KMS-11 (cell line): ENCODE measurements at regions not wholly inside any gene's neighbourhood (a gene's known extent, or its start where the extent isn't known, plus 50 kb on each side); places are given as distances from the start of the nearest gene placed in this dataset.

Experiments
- H2AFZ ChIP-seq: fragments of 200-600 bp; sonication (generic); 2 replicates; pipeline ENCODE4 v1.6.1; 2016; ENCODE audit warnings: antibody characterized with exemption, mixed run types, low read depth
- H3K27ac ChIP-seq: fragments of 200-600 bp; sonication (generic); 2 replicates; pipeline ENCODE4 v1.6.1; 2016; ENCODE audit warnings: mild to moderate bottlenecking, mixed run types
- H3K27me3 ChIP-seq: fragments of 200-600 bp; sonication (generic); 2 replicates; pipeline ENCODE4 v1.6.1; 2017; ENCODE audit warnings: mild to moderate bottlenecking, low read depth, mixed run types, moderate library complexity; ENCODE audit not compliant: insufficient read depth
- H3K36me3 ChIP-seq: fragments of 200-600 bp; sonication (generic); 2 replicates; pipeline ENCODE4 v1.6.1; 2017; ENCODE audit warnings: mild to moderate bottlenecking, mixed run types; ENCODE audit not compliant: insufficient read depth
- H3K4me1 ChIP-seq: fragments of 200-600 bp; sonication (generic); 2 replicates; pipeline ENCODE4 v1.6.1; 2016; ENCODE audit warnings: mild to moderate bottlenecking, low read depth, mixed run types; ENCODE audit not compliant: poor library complexity, severe bottlenecking
- H3K4me2 ChIP-seq: fragments of 200-600 bp; sonication (generic); 2 replicates; pipeline ENCODE4 v1.7.0; 2016; ENCODE audit warnings: mild to moderate bottlenecking, mixed run types
- H3K4me3 ChIP-seq: fragments of 200-600 bp; sonication (generic); IDR thresholded peaks from 2 replicates; pipeline ENCODE4 v1.6.1; 2017; ENCODE audit warnings: low read depth, low read length, mixed read lengths; ENCODE audit not compliant: insufficient read depth
- H3K79me2 ChIP-seq: fragments of 200-600 bp; sonication (generic); 2 replicates; pipeline ENCODE4 v1.6.1; 2016; ENCODE audit warnings: low read depth, mixed run types; ENCODE audit not compliant: insufficient read depth
- H3K9ac ChIP-seq: fragments of 200-600 bp; sonication (generic); 2 replicates; pipeline ENCODE4 v1.6.1; 2016; ENCODE audit warnings: mild to moderate bottlenecking, mixed run types
- H4K20me1 ChIP-seq: fragments of 200-600 bp; sonication (generic); 2 replicates; pipeline ENCODE4 v1.6.1; 2016; ENCODE audit warnings: mild to moderate bottlenecking, mixed run types; ENCODE audit not compliant: insufficient read depth
- TF ChIP-seq, protein P1 (sequence below): fragments of 200-600 bp; sonication (generic); conservative IDR thresholded peaks from 2 replicates; pipeline ENCODE4 v1.6.1; 2017; ENCODE audit warnings: low read depth, mild to moderate bottlenecking, antibody characterized with exemption, low read length, moderate library complexity, mixed read lengths

DNA sequence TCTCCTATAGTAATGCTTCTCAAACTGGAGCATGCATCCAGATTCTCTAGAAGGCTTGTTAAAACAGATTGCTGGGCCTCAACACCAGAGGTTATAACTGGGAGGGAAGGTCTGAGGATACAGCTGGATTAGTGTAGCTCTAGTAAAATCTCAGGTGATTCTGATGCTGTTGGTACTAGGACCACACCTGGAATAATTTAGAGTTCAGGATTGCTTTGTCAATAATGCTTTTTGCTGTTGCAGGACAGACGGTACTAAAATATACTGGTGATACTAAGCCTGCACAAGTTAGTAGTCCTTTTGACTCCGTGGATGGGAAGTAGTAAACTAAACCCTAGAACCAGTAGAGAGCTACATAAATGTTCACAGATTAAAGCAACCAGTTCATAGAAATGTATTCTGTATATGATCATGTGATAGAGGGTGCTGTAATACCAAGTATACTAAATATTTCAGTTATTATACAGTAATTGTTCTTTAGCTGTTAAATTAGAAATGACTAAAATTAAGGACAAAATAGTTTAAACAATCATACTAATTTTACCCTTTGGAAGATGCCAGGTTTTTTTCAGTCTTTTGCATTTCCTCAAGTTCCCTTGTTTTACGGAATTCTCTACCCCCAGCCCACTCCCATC, 258.2 kb upstream of the STARD13 start:
- H4K20me1 ChIP-seq: no peaks in the 10 kb centered on the region
- H3K27me3 ChIP-seq: no peaks in the 10 kb centered on the region
- peak overlapping the region; percentile 48 for H2AFZ ChIP-seq
- H3K4me3 ChIP-seq: no peak overlapping the region
- H3K79me2 ChIP-seq: no peaks in the 10 kb centered on the region
- peak overlapping the region; percentile 98 for H3K27ac ChIP-seq
- peak overlapping the region; percentile 88 for H3K9ac ChIP-seq
- TF ChIP-seq, protein P1, sequence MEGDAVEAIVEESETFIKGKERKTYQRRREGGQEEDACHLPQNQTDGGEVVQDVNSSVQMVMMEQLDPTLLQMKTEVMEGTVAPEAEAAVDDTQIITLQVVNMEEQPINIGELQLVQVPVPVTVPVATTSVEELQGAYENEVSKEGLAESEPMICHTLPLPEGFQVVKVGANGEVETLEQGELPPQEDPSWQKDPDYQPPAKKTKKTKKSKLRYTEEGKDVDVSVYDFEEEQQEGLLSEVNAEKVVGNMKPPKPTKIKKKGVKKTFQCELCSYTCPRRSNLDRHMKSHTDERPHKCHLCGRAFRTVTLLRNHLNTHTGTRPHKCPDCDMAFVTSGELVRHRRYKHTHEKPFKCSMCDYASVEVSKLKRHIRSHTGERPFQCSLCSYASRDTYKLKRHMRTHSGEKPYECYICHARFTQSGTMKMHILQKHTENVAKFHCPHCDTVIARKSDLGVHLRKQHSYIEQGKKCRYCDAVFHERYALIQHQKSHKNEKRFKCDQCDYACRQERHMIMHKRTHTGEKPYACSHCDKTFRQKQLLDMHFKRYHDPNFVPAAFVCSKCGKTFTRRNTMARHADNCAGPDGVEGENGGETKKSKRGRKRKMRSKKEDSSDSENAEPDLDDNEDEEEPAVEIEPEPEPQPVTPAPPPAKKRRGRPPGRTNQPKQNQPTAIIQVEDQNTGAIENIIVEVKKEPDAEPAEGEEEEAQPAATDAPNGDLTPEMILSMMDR: no peak
- H3K4me2 ChIP-seq: peak overlapping the region; percentile 80
- peaks cover 18% of the 10 kb centered on the region for H3K4me1 ChIP-seq
- H3K36me3 ChIP-seq: no peaks in the 10 kb centered on the region

DNA sequence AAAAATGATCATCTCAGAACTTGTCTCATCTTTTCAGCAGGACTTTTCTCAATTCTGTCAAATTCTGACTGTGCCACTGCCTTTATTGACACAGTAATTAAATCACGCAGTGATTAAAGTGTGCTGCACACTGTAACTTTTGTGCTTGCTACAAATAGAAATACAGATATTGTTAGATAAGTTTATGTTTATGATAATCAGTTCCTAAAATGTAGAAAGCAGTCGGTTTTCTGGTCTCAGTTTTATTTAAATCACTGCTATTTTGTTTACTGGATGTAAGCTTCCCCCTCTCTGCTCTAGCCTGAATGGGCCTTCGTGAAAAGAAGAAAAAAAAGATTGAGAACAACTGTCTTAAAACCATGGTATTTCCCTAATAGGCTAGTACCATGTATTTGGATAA, 258.8 kb upstream of the STARD13 start:
- Histone ChIP-seq H3K4me1 (peaks cover 18% of the 10 kb centered on the region), H3K27ac (peak overlapping the region; percentile 98; the same call in 1 of the 2 replicates), H3K27me3 (no peaks in the 10 kb centered on the region), H3K4me2 (peak overlapping the region; percentile 80; the same call in 1 of the 2 replicates), H3K4me3 (no peak overlapping the region), H2AFZ (no peak overlapping the region; the same call in 1 of the 2 replicates), H3K36me3 (no peaks in the 10 kb centered on the region), H3K79me2 (no peaks in the 10 kb centered on the region), H3K9ac (no peak overlapping the region), H4K20me1 (no peaks in the 10 kb centered on the region)
- TF ChIP-seq, protein P1: no peak

DNA sequence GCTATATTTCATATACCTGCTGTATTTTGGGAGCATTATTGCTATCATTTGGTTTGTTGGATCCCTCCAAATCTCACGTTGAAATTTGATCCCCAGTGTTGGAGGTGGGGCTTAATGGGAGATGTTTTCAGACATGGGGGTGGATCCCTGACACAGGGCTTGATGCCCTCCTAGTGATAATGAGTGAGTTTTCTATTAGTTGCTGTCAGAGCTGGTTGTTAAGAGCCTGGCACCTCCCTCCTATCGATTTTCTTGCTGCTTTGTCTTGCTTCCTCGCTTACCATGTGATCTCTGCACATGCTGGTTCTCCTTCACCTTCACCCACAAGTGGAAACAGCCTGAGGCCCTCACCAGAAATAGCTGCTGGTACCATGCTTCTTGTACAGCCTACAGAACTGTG, 259.9 kb upstream of the STARD13 start:
- Histone ChIP-seq H3K27me3 (no peaks in the 10 kb centered on the region), H4K20me1 (no peaks in the 10 kb centered on the region), H3K4me1 (peaks cover 18% of the 10 kb centered on the region), H3K9ac (no peak overlapping the region), H3K36me3 (no peaks in the 10 kb centered on the region), H3K4me2 (no peak overlapping the region), H3K79me2 (no peaks in the 10 kb centered on the region), H2AFZ (no peak overlapping the region), H3K4me3 (no peak overlapping the region), H3K27ac (no peak overlapping the region)
- TF ChIP-seq, protein P1: no peak

DNA sequence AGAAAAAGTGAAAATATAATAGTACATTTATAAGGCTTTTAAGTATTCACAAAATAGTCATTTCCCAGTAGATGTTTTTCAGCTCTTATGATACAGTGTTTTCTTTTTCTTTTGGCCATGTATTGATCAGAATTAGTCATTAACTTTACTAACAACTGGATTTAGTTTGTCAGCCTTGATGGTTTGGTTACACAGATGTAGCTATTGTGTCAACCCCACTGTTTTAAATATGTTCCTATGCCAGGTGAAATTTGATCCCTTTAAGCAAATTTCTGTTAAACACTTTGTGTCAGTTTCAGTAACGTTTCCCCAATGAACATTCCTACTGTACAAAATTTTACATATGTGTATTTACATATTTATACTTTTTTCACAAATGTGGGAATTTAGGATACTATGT, 261.5 kb upstream of the STARD13 start:
- H3K79me2 ChIP-seq: no peaks in the 10 kb centered on the region
- H3K4me3 ChIP-seq: no peak overlapping the region
- TF ChIP-seq, protein P1: no peak
- no peak overlapping the region for H2AFZ ChIP-seq
- H3K27me3 ChIP-seq: no peaks in the 10 kb centered on the region
- H3K9ac ChIP-seq: no peak overlapping the region
- H3K36me3 ChIP-seq: no peaks in the 10 kb centered on the region
- no peak overlapping the region for H3K27ac ChIP-seq
- peaks cover 18% of the 10 kb centered on the region for H3K4me1 ChIP-seq
- H3K4me2 ChIP-seq: no peak overlapping the region
- H4K20me1 ChIP-seq: no peaks in the 10 kb centered on the region
